HepG2 (cell line): ENCODE measurements at regions not wholly inside any gene's neighbourhood (a gene's known extent, or its start where the extent isn't known, plus 50 kb on each side); places are given as distances from the start of the nearest gene placed in this dataset.

Experiments used
- ATAC-seq: fragments of 200-7000 bp; cut with Tn5 transposase; 3 replicates; pipeline ENCODE4 v1.9.1; 2020; ENCODE audit warnings: mild to moderate bottlenecking, moderate library complexity
- BruUV-seq: library from RNA; stranded (reverse); fragments of 400-500 nt; replicated peaks from 2 replicates; lab custom pipeline; 2021; lab: Mats Ljungman, UMichigan
- CTCF ChIA-PET: fragments of 300-600 bp; formaldehyde crosslinking; extraction: SDS; loops from one replicate; lab custom pipeline; 2021; ENCODE audit warnings: low total read pairs, inconsistent platforms, low intra/inter-chr PET ratio; lab: Yijun Ruan, JAX
- POLR2A ChIA-PET: fragments of 350-600 bp; sonication (Branson Sonifier 250); formaldehyde crosslinking; loops from one replicate; lab custom pipeline; 2020; ENCODE audit warnings: antibody characterized with exemption, inconsistent platforms; lab: Yijun Ruan, JAX
- DNase-seq: peaks from one replicate; pipeline ENCODE4 v3.0.0-alpha.2; 2015; ENCODE audit warnings: low spot score
- FAIRE-seq: peaks from 3 replicates; lab custom pipeline; 2011; peaks lifted over from hg19 to GRCh38; lab: Jason Lieb, UNC
- H2AFZ ChIP-seq: one replicate; pipeline ENCODE4 v1.6.1; 2011; ENCODE audit warnings: low read length, inconsistent platforms
- H3K27ac ChIP-seq: fragments of 300-600 bp; 3 replicates; pipeline ENCODE4 v1.8.0; 2011; ENCODE audit warnings: mixed run types, mild to moderate bottlenecking, mixed read lengths, low read length, inconsistent platforms; ENCODE audit not compliant: insufficient read depth; ENCODE audit errors: extremely low read length
- H3K27me3 ChIP-seq, 2 experiments: fragments of 200-600 bp in 1 of 2; 2 replicates in 1 of 2; 3 replicates in 1 of 2; pipeline versions ENCODE4 v1.6.0 to v1.8.0; 2011; ENCODE audit warnings: low read length in 2 of 2, mild to moderate bottlenecking in 2 of 2, moderate library complexity in 2 of 2, inconsistent platforms in 1 of 2; ENCODE audit not compliant: insufficient read depth in 2 of 2, control insufficient read depth in 1 of 2
- H3K36me3 ChIP-seq, 2 experiments: fragments of 200-600 bp in 1 of 2; replicated peaks in 1 of 2; 2 replicates in 1 of 2; 3 replicates in 1 of 2; pipeline versions ENCODE4 v1.5.1 to v1.8.0; 2011; ENCODE audit warnings: low read length in 2 of 2, inconsistent platforms in 1 of 2; ENCODE audit not compliant: insufficient read depth in 2 of 2, control insufficient read depth in 1 of 2
- H3K4me1 ChIP-seq: 2 replicates; pipeline ENCODE4 v1.5.1; 2012; ENCODE audit warnings: low read length, inconsistent platforms; ENCODE audit not compliant: insufficient read depth
- H3K4me2 ChIP-seq: 2 replicates; pipeline ENCODE4 v1.6.0; 2011; ENCODE audit warnings: low read depth, low read length, inconsistent platforms
- H3K4me3 ChIP-seq, 3 experiments: fragments of 200-600 bp in 1 of 3; sonication (generic), shearing (Covaris generic) in 1 of 3; replicated peaks in 1 of 3; 2 replicates each; pipeline ENCODE4 v1.5.1; 2011 to 2016; ENCODE audit warnings: low read length in 3 of 3, inconsistent platforms in 2 of 3, low read depth in 2 of 3, mild to moderate bottlenecking in 2 of 3, control low read depth in 1 of 3, mixed read lengths in 1 of 3; ENCODE audit not compliant: insufficient read depth in 1 of 3
- H3K79me2 ChIP-seq: one replicate; pipeline ENCODE4 v1.6.1; 2011; ENCODE audit warnings: low read length, inconsistent platforms; ENCODE audit not compliant: insufficient read depth
- H3K9ac ChIP-seq: 2 replicates; pipeline ENCODE4 v1.6.0; 2011; ENCODE audit warnings: mild to moderate bottlenecking, low read depth, low read length, inconsistent platforms; ENCODE audit not compliant: insufficient read depth
- H3K9me3 ChIP-seq: 2 replicates; pipeline ENCODE4 v1.5.1; 2012; ENCODE audit warnings: mild to moderate bottlenecking, low read length
- H4K20me1 ChIP-seq: 2 replicates; pipeline ENCODE4 v1.6.0; 2011; ENCODE audit warnings: inconsistent platforms, mild to moderate bottlenecking, low read length, moderate library complexity; ENCODE audit not compliant: insufficient read depth
- ARNT ChIP-seq: fragments of 450-650 bp; IDR thresholded peaks from 2 replicates; pipeline ENCODE4 v1.6.1; 2017
- ATF7-NPFF ChIP-seq: sonication (generic); formaldehyde crosslinking; IDR thresholded peaks from 2 replicates; pipeline ENCODE4 v1.8.1; 2023; ENCODE audit warnings: mild to moderate bottlenecking, low read depth, missing genetic modification reagents, moderate library complexity
- CREB1 ChIP-seq, 2 experiments: fragments of 450-650 bp in 1 of 2; IDR thresholded peaks; 2 replicates each; pipeline ENCODE4 v1.6.1; 2016 to 2017; ENCODE audit warnings: control low read depth in 1 of 2, mild to moderate bottlenecking in 1 of 2, missing compliant biosample characterization in 1 of 2, missing genetic modification characterization in 1 of 2
- ERF ChIP-seq: IDR thresholded peaks from 2 replicates; pipeline ENCODE4 v1.6.1; 2018; ENCODE audit warnings: missing biosample characterization, missing genetic modification reagents
- FOXA1 ChIP-seq, 2 experiments: fragments of 450-650 bp in 1 of 2; sonication (generic) in 1 of 2; formaldehyde crosslinking in 1 of 2; IDR thresholded peaks; 2 replicates each; pipeline versions ENCODE4 v1.4.0 to v1.6.1; 2016 to 2020; ENCODE audit warnings: missing genetic modification reagents in 1 of 2
- FOXP1 ChIP-seq, 2 experiments: fragments of 450-650 bp in 1 of 2; IDR thresholded peaks; 2 replicates each; pipeline ENCODE4 v1.6.1; 2017 to 2018; ENCODE audit warnings: antibody characterized with exemption in 1 of 2
- GABPA ChIP-seq, 2 experiments: IDR thresholded peaks; 2 replicates each; pipeline ENCODE4 v1.6.1; 2011 to 2016; ENCODE audit warnings: low read depth in 2 of 2, low read length in 1 of 2, missing biosample characterization in 1 of 2, missing genetic modification characterization in 1 of 2
- HIC2 ChIP-seq: sonication (generic); formaldehyde crosslinking; IDR thresholded peaks from 2 replicates; pipeline ENCODE4 v1.9.0; 2022; ENCODE audit warnings: low read depth, missing genetic modification reagents
- HOXA3 ChIP-seq: sonication (generic); formaldehyde crosslinking; IDR thresholded peaks from 2 replicates; pipeline ENCODE4 v1.5.0; 2020; ENCODE audit warnings: missing genetic modification reagents
- NFYB ChIP-seq: sonication (generic); formaldehyde crosslinking; IDR thresholded peaks from 2 replicates; pipeline ENCODE4 v1.4.0; 2020; ENCODE audit warnings: missing genetic modification reagents
- POGZ ChIP-seq: sonication (generic); formaldehyde crosslinking; IDR thresholded peaks from 2 replicates; pipeline ENCODE4 v1.4.0; 2020; ENCODE audit warnings: mild to moderate bottlenecking, missing genetic modification reagents
- SALL1 ChIP-seq: sonication (generic); formaldehyde crosslinking; IDR thresholded peaks from 2 replicates; pipeline ENCODE4 v1.8.0; 2022; ENCODE audit warnings: mild to moderate bottlenecking, missing genetic modification reagents
- SMARCC2 ChIP-seq: fragments of 450-650 bp; IDR thresholded peaks from 2 replicates; pipeline ENCODE4 v1.6.1; 2017; ENCODE audit warnings: antibody characterized with exemption, mild to moderate bottlenecking
- SOX6 ChIP-seq, 2 experiments: fragments of 450-650 bp in 1 of 2; sonication (generic) in 1 of 2; formaldehyde crosslinking in 1 of 2; IDR thresholded peaks; 2 replicates each; pipeline versions ENCODE4 v1.4.0 to v1.6.1; 2017 to 2020; ENCODE audit warnings: antibody characterized with exemption in 1 of 2, mild to moderate bottlenecking in 1 of 2, missing genetic modification reagents in 1 of 2
- STAT5B ChIP-seq: sonication (generic); formaldehyde crosslinking; IDR thresholded peaks from 2 replicates; pipeline ENCODE4 v1.4.0; 2020; ENCODE audit warnings: missing genetic modification reagents
- ZNF205 ChIP-seq: IDR thresholded peaks from 2 replicates; pipeline ENCODE4 v1.6.1; 2018; ENCODE audit warnings: missing biosample characterization, missing genetic modification reagents
- ZNF326 ChIP-seq: sonication (generic); formaldehyde crosslinking; IDR thresholded peaks from 2 replicates; pipeline ENCODE4 v1.4.0; 2020; ENCODE audit warnings: missing genetic modification reagents, borderline replicate concordance
- ZNF614 ChIP-seq: IDR thresholded peaks from 2 replicates; pipeline ENCODE4 v1.6.1; 2018; ENCODE audit warnings: missing biosample characterization, missing genetic modification reagents, inconsistent platforms, borderline replicate concordance
- WGBS: methylation state at CpG from one replicate; pipeline ENCODE4 v1.1.6; 2017; ENCODE audit warnings: low lambda C conversion rate; 5-methylcytosine and 5-hydroxymethylcytosine counted together
- in situ Hi-C: cut with HindIII; loops from 2 replicates; pipeline ENCODE4 v1.10.0; 2017; ENCODE audit warnings: low pct_unique_long_range_greater_than_20kb; ENCODE audit not compliant: extremely low pct_ligation_motif_present
- intact Hi-C: fragments of 100-400 bp; cut with micrococcal nuclease; formaldehyde crosslinking; loops from one replicate; pipeline ENCODE4 v1.10.0; 2022; ENCODE audit not compliant: unreplicated experiment
- TF ChIP-seq, protein P1 (sequence below), 2 experiments: sonication (generic) in 1 of 2; formaldehyde crosslinking in 1 of 2; IDR thresholded peaks; 2 replicates each; pipeline versions ENCODE4 v1.5.1 to v1.6.1; 2011 to 2020; ENCODE audit warnings: borderline replicate concordance in 1 of 2, low read depth in 1 of 2, low read length in 1 of 2, mild to moderate bottlenecking in 1 of 2, missing genetic modification reagents in 1 of 2, moderate library complexity in 1 of 2

GRCh38 chr18:66724664-66725356 is 120.9 kb upstream of the CDH19 start (continued):
- TF ChIP-seq SALL1 (CRISPR knock-in tag) (peak; percentile 77; the same call in 1 of the 2 replicates), ZNF205 (CRISPR knock-in tag) (peak; percentile 48; the same call in 1 of the 2 replicates), SMARCC2 (peak; percentile 47; the same call in 1 of the 2 replicates), SOX6 (IDR thresholded peaks at IDR 0.05) (no peak), SOX6 (CRISPR knock-in tag; IDR thresholded peaks at IDR 0.05) (peak; percentile 95), HOXA3 (CRISPR knock-in tag) (peak; percentile 20; the same call in 1 of the 2 replicates), FOXP1 (IDR thresholded peaks at IDR 0.05) (no peak), FOXP1 (CRISPR knock-in tag; IDR thresholded peaks at IDR 0.05) (peak; percentile 53; the same call in 1 of the 2 replicates), ERF (CRISPR knock-in tag) (no peak), POGZ (CRISPR knock-in tag) (peak; percentile 24; the same call in 1 of the 2 replicates), ZNF614 (CRISPR knock-in tag) (0 out of 2 replicates have a peak, but pooled peaks have one; percentile 62), ATF7-NPFF (CRISPR knock-in tag) (no peak), CREB1 (IDR thresholded peaks at IDR 0.05) (no peak), CREB1 (CRISPR knock-in tag; IDR thresholded peaks at IDR 0.05) (peak; percentile 65)

- H3K27ac ChIP-seq, result no peak overlapping the region
- BruUV-seq, result no TSS peak
- peaks cover 20% of the 10 kb centered on the region for H3K4me1 ChIP-seq
- no peak overlapping the region for H2AFZ ChIP-seq
- no peaks in the 10 kb centered on the region for H3K79me2 ChIP-seq
- ATAC-seq, result no peak
- no peak overlapping the region for H3K4me3 ChIP-seq
- intact Hi-C loops, result no loop called here
- ChIA-PET POLR2A (no interaction called here), CTCF (no interaction called here)
- in situ Hi-C loops, result no loop called here
- H3K9ac ChIP-seq, result no peak overlapping the region
- H3K9me3 ChIP-seq, result no peaks in the 10 kb centered on the region
- WGBS, result 53% methylated on average over 5 of the region's 5 CpGs
- no peaks in the 10 kb centered on the region; a peak in 1 of 5 replicates for H3K27me3 ChIP-seq
- H4K20me1 ChIP-seq, result no peaks in the 10 kb centered on the region
- H3K4me2 ChIP-seq, result no peak overlapping the region
- H3K36me3 ChIP-seq, result no peaks in the 10 kb centered on the region
- FAIRE-seq, result no peak
- no peak for TF ChIP-seq NFYB (CRISPR knock-in tag)
- no peak for TF ChIP-seq FOXA1 (IDR thresholded peaks at IDR 0.05)
- TF ChIP-seq FOXA1 (CRISPR knock-in tag; IDR thresholded peaks at IDR 0.05), result no peak
- TF ChIP-seq ARNT, result no peak
- TF ChIP-seq, protein P1, sequence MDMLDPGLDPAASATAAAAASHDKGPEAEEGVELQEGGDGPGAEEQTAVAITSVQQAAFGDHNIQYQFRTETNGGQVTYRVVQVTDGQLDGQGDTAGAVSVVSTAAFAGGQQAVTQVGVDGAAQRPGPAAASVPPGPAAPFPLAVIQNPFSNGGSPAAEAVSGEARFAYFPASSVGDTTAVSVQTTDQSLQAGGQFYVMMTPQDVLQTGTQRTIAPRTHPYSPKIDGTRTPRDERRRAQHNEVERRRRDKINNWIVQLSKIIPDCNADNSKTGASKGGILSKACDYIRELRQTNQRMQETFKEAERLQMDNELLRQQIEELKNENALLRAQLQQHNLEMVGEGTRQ (IDR thresholded peaks at IDR 0.05; ENCODE audit: low read depth, low read length), result no peak
- TF ChIP-seq, protein P1 (CRISPR knock-in tag; IDR thresholded peaks at IDR 0.05; ENCODE audit: borderline replicate concordance), result no peak
- TF ChIP-seq STAT5B, result no peak
- no peak for TF ChIP-seq ZNF326 (CRISPR knock-in tag)
- no peak for TF ChIP-seq GABPA (IDR thresholded peaks at IDR 0.05; ENCODE audit: low read depth, low read length)
- TF ChIP-seq GABPA (CRISPR knock-in tag; IDR thresholded peaks at IDR 0.05; ENCODE audit: low read depth), result no peak
- no peak for TF ChIP-seq HIC2
- no peak for DNase-seq
These were observed 118.8 kb upstream of the CDH19 start for GRCh38 chr18:66722671-66723070.
